Astrocyte (in vitro differentiated cells and primary cell): ENCODE measurements at regions not wholly inside any gene's neighbourhood (a gene's known extent, or its start where the extent isn't known, plus 50 kb on each side); places are given as distances from the start of the nearest gene placed in this dataset.

ENCODE experiments used
- DNase-seq: peaks from one replicate; pipeline ENCODE4 v3.0.0-alpha.2; 2010; ENCODE audit warnings: low read depth
- FAIRE-seq: peaks from 2 replicates; lab custom pipeline; 2011; peaks lifted over from hg19 to GRCh38; lab: Jason Lieb, UNC
- H2AFZ ChIP-seq: 2 replicates; pipeline ENCODE4 v1.6.0; 2012; ENCODE audit warnings: low read depth, low read length, inconsistent platforms
- H3K27ac ChIP-seq: 2 replicates; pipeline ENCODE4 v1.5.1; 2011; ENCODE audit warnings: low read depth, low read length, inconsistent platforms
- H3K27me3 ChIP-seq: 2 replicates; pipeline ENCODE4 v1.6.0; 2011; ENCODE audit warnings: low read length, inconsistent platforms; ENCODE audit not compliant: insufficient read depth
- H3K36me3 ChIP-seq: 2 replicates; pipeline ENCODE4 v1.5.1; 2011; ENCODE audit warnings: low read length, inconsistent platforms; ENCODE audit not compliant: insufficient read depth
- H3K4me1 ChIP-seq: 2 replicates; pipeline ENCODE4 v1.5.1; 2011; ENCODE audit warnings: low read length, inconsistent platforms; ENCODE audit not compliant: insufficient read depth
- H3K4me2 ChIP-seq: 2 replicates; pipeline ENCODE4 v1.6.0; 2012; ENCODE audit warnings: low read length, inconsistent platforms
- H3K4me3 ChIP-seq: 2 replicates; pipeline ENCODE4 v1.5.1; 2011; ENCODE audit warnings: low read depth, mild to moderate bottlenecking, low read length, inconsistent platforms; ENCODE audit not compliant: insufficient read depth
- H3K79me2 ChIP-seq: 2 replicates; pipeline ENCODE4 v1.6.0; 2012; ENCODE audit warnings: mild to moderate bottlenecking, low read length, inconsistent platforms; ENCODE audit not compliant: insufficient read depth
- H3K9ac ChIP-seq: 2 replicates; pipeline ENCODE4 v1.6.0; 2012; ENCODE audit warnings: mild to moderate bottlenecking, low read length, inconsistent platforms
- H3K9me3 ChIP-seq: 2 replicates; pipeline ENCODE4 v1.5.1; 2012; ENCODE audit warnings: low read depth, mild to moderate bottlenecking, low read length, inconsistent platforms; ENCODE audit not compliant: insufficient read depth
- H4K20me1 ChIP-seq: 2 replicates; pipeline ENCODE4 v1.6.0; 2012; ENCODE audit warnings: low read length, inconsistent platforms; ENCODE audit not compliant: insufficient read depth
- H3K27ac Mint-ChIP-seq: one replicate; pipeline ENCODE4 v1.8.0; 2021; ENCODE audit warnings: mild to moderate bottlenecking, mixed read lengths; ENCODE audit not compliant: unreplicated experiment
- H3K27me3 Mint-ChIP-seq: one replicate; pipeline ENCODE4 v1.8.0; 2021; ENCODE audit warnings: low read depth, mixed read lengths; ENCODE audit not compliant: unreplicated experiment
- H3K36me3 Mint-ChIP-seq: one replicate; pipeline ENCODE4 v1.8.0; 2021; ENCODE audit warnings: low read depth, mixed read lengths; ENCODE audit not compliant: unreplicated experiment
- H3K4me1 Mint-ChIP-seq: one replicate; pipeline ENCODE4 v1.8.0; 2021; ENCODE audit warnings: low read depth, mixed read lengths; ENCODE audit not compliant: unreplicated experiment
- H3K4me3 Mint-ChIP-seq: one replicate; pipeline ENCODE4 v1.8.0; 2021; ENCODE audit warnings: mild to moderate bottlenecking, moderate library complexity, mixed read lengths; ENCODE audit not compliant: unreplicated experiment
- H3K9me3 Mint-ChIP-seq: one replicate; pipeline ENCODE4 v1.8.0; 2021; ENCODE audit warnings: mild to moderate bottlenecking, mixed read lengths; ENCODE audit not compliant: unreplicated experiment
- EZH2 ChIP-seq: IDR thresholded peaks from 2 replicates; pipeline ENCODE4 v1.6.1; 2012; ENCODE audit warnings: mild to moderate bottlenecking, low read length, inconsistent platforms; ENCODE audit not compliant: insufficient read depth
- TF ChIP-seq, protein P1 (sequence below): IDR thresholded peaks from 2 replicates; pipeline ENCODE4 v1.5.1; 2011; ENCODE audit warnings: low read depth, mild to moderate bottlenecking, inconsistent platforms, low read length, moderate library complexity; ENCODE audit not compliant: insufficient read depth

DNA sequence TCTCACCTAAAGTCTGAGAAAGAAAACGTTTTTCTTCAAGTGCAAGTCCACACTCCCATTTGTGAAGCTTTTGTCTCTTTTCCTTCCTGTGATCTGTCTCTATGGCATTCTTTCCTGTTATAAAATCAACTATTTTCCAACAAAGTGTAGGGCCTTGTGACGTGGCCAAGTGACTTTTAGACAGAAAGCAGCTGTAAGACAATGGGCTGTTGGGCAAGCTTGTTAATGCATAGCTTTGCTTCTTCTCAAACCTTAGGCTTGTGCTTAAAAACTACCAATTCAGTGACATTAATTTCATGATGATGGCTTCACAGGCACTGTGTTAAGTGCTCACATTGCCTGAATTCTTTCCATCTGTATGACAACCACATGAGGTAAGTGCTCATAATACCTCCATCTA lies 83.5 kb downstream of the VCY1B start:
- H3K36me3 ChIP-seq = no peaks in the 10 kb centered on the region
- no peak overlapping the region for H3K4me2 ChIP-seq
- H3K9me3 Mint-ChIP-seq = no peaks in the 10 kb centered on the region
- no peak overlapping the region for H3K9ac ChIP-seq
- H3K4me1 Mint-ChIP-seq = peaks cover 14% of the 10 kb centered on the region
- no peaks in the 10 kb centered on the region for H3K36me3 Mint-ChIP-seq
- no peaks in the 10 kb centered on the region for H3K9me3 ChIP-seq
- no peak for DNase-seq
- H3K4me1 ChIP-seq = no peaks in the 10 kb centered on the region
- no peak overlapping the region for H3K4me3 ChIP-seq
- no peak overlapping the region for H2AFZ ChIP-seq
- no peak for FAIRE-seq
- TF ChIP-seq EZH2 = no peak
- TF ChIP-seq, protein P1, sequence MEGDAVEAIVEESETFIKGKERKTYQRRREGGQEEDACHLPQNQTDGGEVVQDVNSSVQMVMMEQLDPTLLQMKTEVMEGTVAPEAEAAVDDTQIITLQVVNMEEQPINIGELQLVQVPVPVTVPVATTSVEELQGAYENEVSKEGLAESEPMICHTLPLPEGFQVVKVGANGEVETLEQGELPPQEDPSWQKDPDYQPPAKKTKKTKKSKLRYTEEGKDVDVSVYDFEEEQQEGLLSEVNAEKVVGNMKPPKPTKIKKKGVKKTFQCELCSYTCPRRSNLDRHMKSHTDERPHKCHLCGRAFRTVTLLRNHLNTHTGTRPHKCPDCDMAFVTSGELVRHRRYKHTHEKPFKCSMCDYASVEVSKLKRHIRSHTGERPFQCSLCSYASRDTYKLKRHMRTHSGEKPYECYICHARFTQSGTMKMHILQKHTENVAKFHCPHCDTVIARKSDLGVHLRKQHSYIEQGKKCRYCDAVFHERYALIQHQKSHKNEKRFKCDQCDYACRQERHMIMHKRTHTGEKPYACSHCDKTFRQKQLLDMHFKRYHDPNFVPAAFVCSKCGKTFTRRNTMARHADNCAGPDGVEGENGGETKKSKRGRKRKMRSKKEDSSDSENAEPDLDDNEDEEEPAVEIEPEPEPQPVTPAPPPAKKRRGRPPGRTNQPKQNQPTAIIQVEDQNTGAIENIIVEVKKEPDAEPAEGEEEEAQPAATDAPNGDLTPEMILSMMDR = no peak
- H3K27ac ChIP-seq = no peak overlapping the region
- H3K27ac Mint-ChIP-seq = peak overlapping the region; percentile 75
- no peak overlapping the region for H3K4me3 Mint-ChIP-seq
- no peaks in the 10 kb centered on the region for H3K27me3 Mint-ChIP-seq
- no peaks in the 10 kb centered on the region for H4K20me1 ChIP-seq
- H3K27me3 ChIP-seq = no peaks in the 10 kb centered on the region
- H3K79me2 ChIP-seq = no peaks in the 10 kb centered on the region

DNA sequence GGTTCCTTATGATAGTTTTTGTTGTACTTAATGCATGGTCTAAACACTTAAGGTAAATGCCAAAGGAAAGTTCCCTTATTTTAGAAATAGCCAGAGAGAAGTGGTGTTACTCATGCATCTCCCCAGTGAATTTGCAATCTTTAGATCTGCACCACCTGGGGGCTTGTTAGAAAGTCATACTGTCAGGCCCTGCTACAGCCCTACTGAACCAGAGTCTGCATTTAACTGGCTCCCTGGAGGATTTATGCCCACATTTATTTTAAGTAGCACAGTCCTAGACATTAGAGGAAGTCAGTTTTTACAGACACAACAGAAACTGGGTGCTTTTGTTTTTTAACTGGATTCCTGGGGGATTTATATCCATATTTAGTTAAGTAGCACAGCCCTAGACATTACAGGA lies 89.6 kb downstream of the VCY1B start:
- Histone ChIP-seq H3K4me1 (no peaks in the 10 kb centered on the region), H3K4me3 (no peak overlapping the region), H3K9me3 (no peaks in the 10 kb centered on the region), H3K27ac (no peak overlapping the region), H3K4me2 (no peak overlapping the region), H3K36me3 (no peaks in the 10 kb centered on the region), H3K27me3 (no peaks in the 10 kb centered on the region), H4K20me1 (no peaks in the 10 kb centered on the region), H2AFZ (no peak overlapping the region), H3K79me2 (no peaks in the 10 kb centered on the region), H3K9ac (no peak overlapping the region)
- Mint-ChIP-seq H3K9me3 (no peaks in the 10 kb centered on the region), H3K4me1 (peaks cover 24% of the 10 kb centered on the region), H3K27me3 (no peaks in the 10 kb centered on the region), H3K4me3 (no peak overlapping the region), H3K27ac (peak overlapping the region; percentile 24), H3K36me3 (no peaks in the 10 kb centered on the region)
- FAIRE-seq (no peak), DNase-seq (no peak)
- no peak for TF ChIP-seq EZH2
- TF ChIP-seq, protein P1 = no peak

DNA sequence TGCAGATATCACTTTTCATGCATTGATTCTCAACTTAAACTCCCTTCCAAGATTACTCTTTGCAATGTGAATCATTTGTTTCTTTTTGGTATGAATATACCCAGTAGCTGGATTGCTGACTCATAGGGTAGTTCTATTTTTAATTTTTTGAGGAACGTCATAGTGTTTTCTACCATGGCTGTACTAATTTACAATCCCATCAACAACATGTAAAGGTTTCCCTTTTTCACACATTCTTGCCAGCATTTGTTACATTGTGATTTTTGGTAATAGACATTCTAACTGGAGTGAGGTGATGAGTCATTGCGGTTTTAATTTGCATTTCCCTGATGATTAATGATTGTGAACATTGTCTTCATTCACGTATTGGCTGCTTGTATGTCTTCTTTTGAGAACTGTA lies 126.7 kb downstream of the VCY1B start:
- no peaks in the 10 kb centered on the region for H4K20me1 ChIP-seq
- H3K27ac ChIP-seq = no peak overlapping the region
- no peaks in the 10 kb centered on the region for H3K27me3 ChIP-seq
- H3K4me3 ChIP-seq = no peak overlapping the region
- H3K9ac ChIP-seq = no peak overlapping the region
- no peak overlapping the region for H3K4me2 ChIP-seq
- no peaks in the 10 kb centered on the region for H3K36me3 Mint-ChIP-seq
- no peaks in the 10 kb centered on the region for H3K9me3 Mint-ChIP-seq
- H3K79me2 ChIP-seq = no peaks in the 10 kb centered on the region
- H3K4me3 Mint-ChIP-seq = no peak overlapping the region
- H3K27me3 Mint-ChIP-seq = no peaks in the 10 kb centered on the region
- H2AFZ ChIP-seq = no peak overlapping the region
- FAIRE-seq (no peak), DNase-seq (no peak)
- no peak overlapping the region for H3K27ac Mint-ChIP-seq
- H3K4me1 ChIP-seq = no peaks in the 10 kb centered on the region
- TF ChIP-seq EZH2 = no peak
- TF ChIP-seq, protein P1 = no peak
- H3K4me1 Mint-ChIP-seq = peaks cover 5% of the 10 kb centered on the region
- H3K9me3 ChIP-seq = no peaks in the 10 kb centered on the region
- H3K36me3 ChIP-seq = no peaks in the 10 kb centered on the region
